ENCODE measurements at regions not wholly inside any gene's neighbourhood (a gene's known extent, or its start where the extent isn't known, plus 50 kb on each side); places are given as distances from the start of the nearest gene placed in this dataset.

DNA sequence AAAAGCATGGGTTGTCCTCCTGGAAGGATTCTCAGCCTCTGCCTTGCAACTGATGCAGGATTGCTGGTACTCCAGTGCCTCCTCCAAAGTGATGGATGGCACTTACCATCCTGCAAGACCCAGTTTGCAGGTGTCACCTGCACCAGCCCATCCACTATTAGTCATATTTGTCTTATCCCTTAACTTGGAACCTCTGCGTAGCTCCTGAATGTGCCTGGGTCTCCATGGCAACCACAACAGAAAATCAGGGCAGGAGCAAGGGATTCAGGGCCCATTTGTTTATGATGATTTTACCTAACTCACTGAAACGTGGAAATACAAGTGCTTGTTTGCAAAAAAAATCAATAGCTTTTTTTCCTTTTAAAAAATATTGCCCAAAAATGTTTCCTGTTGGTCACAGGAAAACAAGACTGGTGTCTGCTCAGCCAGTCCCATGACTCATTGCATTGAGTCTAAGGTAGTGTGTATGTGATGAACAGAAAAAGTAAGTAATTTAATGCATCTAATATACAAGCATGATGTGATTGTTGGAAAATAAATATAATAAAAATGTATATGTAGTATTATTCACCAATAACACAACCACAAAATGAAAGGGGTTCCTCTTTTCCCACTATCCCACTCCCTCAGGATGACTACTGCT, 1196.3 kb upstream of the TMEM132C start:
- TF ChIP-seq, protein P1, sequence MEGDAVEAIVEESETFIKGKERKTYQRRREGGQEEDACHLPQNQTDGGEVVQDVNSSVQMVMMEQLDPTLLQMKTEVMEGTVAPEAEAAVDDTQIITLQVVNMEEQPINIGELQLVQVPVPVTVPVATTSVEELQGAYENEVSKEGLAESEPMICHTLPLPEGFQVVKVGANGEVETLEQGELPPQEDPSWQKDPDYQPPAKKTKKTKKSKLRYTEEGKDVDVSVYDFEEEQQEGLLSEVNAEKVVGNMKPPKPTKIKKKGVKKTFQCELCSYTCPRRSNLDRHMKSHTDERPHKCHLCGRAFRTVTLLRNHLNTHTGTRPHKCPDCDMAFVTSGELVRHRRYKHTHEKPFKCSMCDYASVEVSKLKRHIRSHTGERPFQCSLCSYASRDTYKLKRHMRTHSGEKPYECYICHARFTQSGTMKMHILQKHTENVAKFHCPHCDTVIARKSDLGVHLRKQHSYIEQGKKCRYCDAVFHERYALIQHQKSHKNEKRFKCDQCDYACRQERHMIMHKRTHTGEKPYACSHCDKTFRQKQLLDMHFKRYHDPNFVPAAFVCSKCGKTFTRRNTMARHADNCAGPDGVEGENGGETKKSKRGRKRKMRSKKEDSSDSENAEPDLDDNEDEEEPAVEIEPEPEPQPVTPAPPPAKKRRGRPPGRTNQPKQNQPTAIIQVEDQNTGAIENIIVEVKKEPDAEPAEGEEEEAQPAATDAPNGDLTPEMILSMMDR (IDR thresholded peaks at IDR 0.05): no peak
- no peak for TF ChIP-seq ZFX (IDR thresholded peaks at IDR 0.05; ENCODE audit: borderline replicate concordance)
- H3K27ac ChIP-seq: no peak overlapping the region

DNA sequence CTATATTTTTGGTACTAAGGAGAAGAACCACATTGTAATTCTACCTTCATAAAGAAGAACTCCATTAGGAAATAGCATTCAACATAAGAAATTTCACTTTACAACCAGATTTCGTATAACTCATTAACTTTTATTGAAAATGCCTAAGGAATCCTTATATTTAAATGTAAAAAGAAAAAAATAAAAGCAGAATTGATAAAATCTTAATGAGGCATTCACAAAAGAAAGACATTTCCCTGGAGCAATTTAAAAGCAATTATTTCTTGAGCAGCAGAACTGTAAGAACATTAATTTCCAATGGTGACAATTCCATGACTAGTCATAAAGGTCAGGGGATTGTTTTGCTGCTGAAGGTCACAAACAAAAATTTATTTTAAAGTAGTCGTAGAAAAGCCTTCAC, 1192.8 kb upstream of the TMEM132C start:
- no peak for TF ChIP-seq ZFX (IDR thresholded peaks at IDR 0.05; ENCODE audit: borderline replicate concordance)
- TF ChIP-seq, protein P1 (IDR thresholded peaks at IDR 0.05): no peak
- no peak overlapping the region for H3K27ac ChIP-seq

DNA sequence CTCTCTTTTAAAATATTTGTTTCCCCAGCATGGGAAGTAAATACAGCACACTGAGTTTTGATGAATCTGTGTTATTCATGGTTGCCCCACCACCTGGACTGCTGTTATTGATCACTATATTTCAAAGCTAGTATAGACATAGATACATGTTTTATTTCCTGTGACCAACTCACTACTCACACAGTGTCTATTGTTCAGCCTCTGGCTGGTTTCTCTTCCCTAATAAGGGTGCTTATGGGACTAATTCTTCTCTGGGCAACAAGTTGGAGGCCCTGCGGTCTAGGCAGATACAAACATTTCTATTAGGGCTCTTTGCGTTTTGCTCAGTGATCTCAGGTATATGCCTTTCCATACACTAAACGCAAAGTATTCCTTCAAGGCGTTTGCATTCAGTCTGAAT, 1191.0 kb upstream of the TMEM132C start:
- H3K27ac ChIP-seq: no peak overlapping the region
- TF ChIP-seq ZFX (IDR thresholded peaks at IDR 0.05; ENCODE audit: borderline replicate concordance): no peak
- TF ChIP-seq, protein P1 (IDR thresholded peaks at IDR 0.05): no peak

DNA sequence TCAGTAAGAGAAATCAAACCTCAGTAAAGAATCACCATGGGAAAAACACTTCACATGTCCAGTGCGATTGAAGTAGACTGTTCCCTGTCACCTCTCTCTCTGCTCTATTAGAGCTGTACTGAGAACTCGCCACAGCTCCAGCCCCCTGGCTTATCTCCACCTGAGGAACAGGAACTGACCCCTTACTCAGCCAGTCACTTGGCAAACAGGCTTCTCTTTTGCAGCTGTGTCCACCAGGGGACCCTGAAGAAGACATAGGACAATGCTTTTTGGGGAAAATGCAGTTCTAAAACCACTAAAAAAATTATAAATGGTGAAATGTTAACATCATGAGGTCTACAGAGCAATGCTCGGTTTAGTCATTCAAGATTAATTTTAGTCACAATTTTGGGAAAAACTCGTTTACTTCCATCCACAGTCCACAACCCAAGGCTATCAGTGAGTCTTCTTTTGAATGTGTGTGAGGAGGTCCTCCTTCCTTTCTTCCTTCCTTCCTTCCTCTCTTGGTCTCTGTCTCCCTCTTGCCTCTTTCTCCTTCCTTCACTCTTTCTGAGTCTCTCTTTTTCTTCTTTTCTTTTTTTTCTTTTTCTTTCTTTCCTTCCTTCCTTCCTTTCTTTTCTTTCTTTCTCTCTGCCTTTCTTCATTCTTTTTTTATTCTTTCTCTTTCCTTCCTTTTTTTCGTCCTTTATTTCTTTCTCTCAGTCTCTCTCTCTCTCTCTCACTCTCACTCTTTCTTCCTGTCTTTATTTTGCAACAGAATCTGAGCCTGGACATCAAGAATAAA, 1189.5 kb upstream of the TMEM132C start:
- H3K27ac ChIP-seq: no peak overlapping the region

DNA sequence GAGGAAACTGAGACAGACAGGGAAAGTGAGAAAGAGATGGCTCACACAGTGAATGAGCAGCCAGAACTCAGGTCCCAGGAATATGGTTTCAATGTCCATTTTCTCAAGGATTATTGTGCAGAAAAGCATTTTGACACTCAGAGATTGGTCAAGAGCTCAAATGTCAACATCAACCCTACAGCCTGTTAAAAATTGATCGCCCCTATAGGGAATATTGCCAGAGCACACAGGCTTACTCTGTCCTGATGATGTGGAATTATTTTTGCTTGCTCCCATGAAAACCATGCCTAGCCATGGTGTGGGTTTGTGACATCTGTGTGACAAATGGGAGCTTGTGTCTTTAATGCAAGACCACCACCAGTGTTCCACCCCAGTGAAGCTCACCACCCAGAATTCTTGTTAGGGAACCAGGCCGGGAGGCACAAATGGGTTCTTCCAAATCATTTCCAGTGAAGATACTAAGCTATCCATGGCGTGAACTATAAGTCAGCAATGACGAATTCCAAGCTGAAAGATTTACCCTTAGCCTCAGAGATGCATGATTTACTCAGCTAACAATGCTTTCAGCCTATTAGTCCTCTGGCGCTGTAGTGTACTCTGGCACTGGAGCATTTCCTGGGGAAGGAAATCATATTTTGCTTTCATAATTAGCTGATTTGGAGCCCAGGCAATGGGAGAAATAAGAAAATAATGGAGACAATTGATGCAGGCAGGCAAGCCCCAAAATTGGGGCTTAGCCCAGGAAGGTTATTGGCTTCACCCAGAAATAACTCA, 1188.2 kb upstream of the TMEM132C start:
- H3K27ac ChIP-seq: no peak overlapping the region
- TF ChIP-seq ZFX (IDR thresholded peaks at IDR 0.05; ENCODE audit: borderline replicate concordance): no peak
- TF ChIP-seq, protein P1 (IDR thresholded peaks at IDR 0.05): no peak

More for the DNA sequence above, 1189.5 kb upstream of the TMEM132C start:
- TF ChIP-seq, protein P1 (IDR thresholded peaks at IDR 0.05): no peak
- no peak for TF ChIP-seq ZFX (IDR thresholded peaks at IDR 0.05; ENCODE audit: borderline replicate concordance)

DNA sequence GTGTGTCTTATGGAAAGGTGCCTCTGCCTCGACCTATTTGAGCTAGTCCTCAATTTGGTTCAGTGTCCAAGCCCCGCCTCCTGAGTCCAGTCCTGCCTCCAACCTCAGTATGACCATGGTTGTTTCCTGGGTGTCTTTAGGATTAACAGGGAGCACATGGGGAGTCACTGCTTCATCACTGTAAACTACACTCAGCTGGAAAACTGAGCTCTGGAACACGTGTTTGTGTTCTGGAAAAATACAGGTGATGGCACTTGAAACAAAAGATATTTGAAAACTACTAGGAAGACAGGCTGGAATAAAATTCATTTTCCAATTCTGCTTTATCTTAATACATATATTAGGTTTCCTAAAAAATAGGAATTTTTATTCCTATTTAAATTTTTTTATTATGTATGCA, 1187.3 kb upstream of the TMEM132C start:
- TF ChIP-seq ZFX (IDR thresholded peaks at IDR 0.05; ENCODE audit: borderline replicate concordance): no peak
- TF ChIP-seq, protein P1 (IDR thresholded peaks at IDR 0.05): no peak
- no peak overlapping the region for H3K27ac ChIP-seq
